CD8-positive, alpha-beta memory T cell (primary cell): ENCODE measurements at regions not wholly inside any gene's neighbourhood (a gene's known extent, or its start where the extent isn't known, plus 50 kb on each side); places are given as distances from the start of the nearest gene placed in this dataset.

Source experiments
- CTCF ChIA-PET: fragments of 350-600 bp; sonication (Branson Sonifier 250); formaldehyde crosslinking; loops from one replicate; lab custom pipeline; 2021; ENCODE audit warnings: antibody characterized with exemption; lab: Charles Lee
- POLR2A ChIA-PET: fragments of 350-600 bp; sonication (Branson Sonifier 250); formaldehyde crosslinking; loops from one replicate; lab custom pipeline; 2021; ENCODE audit warnings: antibody characterized with exemption; lab: Charles Lee
- DNase-seq, 5 donors: peaks; one replicate each; pipeline versions ENCODE4 v3.0.0 to v3.0.0-alpha.2; 2020 to 2022; ENCODE audit warnings: mixed read lengths in 1 of 5
- H3K27ac ChIP-seq: one replicate; pipeline ENCODE4 v1.7.0; 2013; ENCODE audit warnings: low read depth, mild to moderate bottlenecking, low read length, moderate library complexity
- H3K27me3 ChIP-seq: 2 replicates; pipeline ENCODE4 v1.7.0; 2013; ENCODE audit warnings: low read length, mild to moderate bottlenecking; ENCODE audit not compliant: insufficient read depth, poor library complexity, severe bottlenecking
- H3K36me3 ChIP-seq: 2 replicates; pipeline ENCODE4 v1.7.0; 2013; ENCODE audit warnings: mild to moderate bottlenecking, low read length, moderate library complexity; ENCODE audit not compliant: insufficient read depth
- H3K4me1 ChIP-seq: 2 replicates; pipeline ENCODE4 v1.7.0; 2013; ENCODE audit warnings: mild to moderate bottlenecking, low read length, moderate library complexity; ENCODE audit not compliant: insufficient read depth
- H3K4me3 ChIP-seq: 2 replicates; pipeline ENCODE4 v1.7.0; 2013; ENCODE audit warnings: mild to moderate bottlenecking, low read length
- H3K9me3 ChIP-seq: 2 replicates; pipeline ENCODE4 v1.7.0; 2013; ENCODE audit warnings: mild to moderate bottlenecking, low read length
- H3K27ac Mint-ChIP-seq, 8 donors: one replicate each; pipeline ENCODE4 v1.8.0; 2020 to 2021; ENCODE audit warnings: mixed read lengths in 8 of 8, mild to moderate bottlenecking in 6 of 8, inconsistent platforms in 3 of 8, moderate library complexity in 3 of 8
- H3K27me3 Mint-ChIP-seq, 2 donors: one replicate each; pipeline ENCODE4 v1.8.0; 2020 to 2021; ENCODE audit warnings: mixed read lengths in 2 of 2, mild to moderate bottlenecking in 1 of 2, moderate library complexity in 1 of 2
- H3K36me3 Mint-ChIP-seq, 3 donors: one replicate each; pipeline ENCODE4 v1.8.0; 2020 to 2021; ENCODE audit warnings: mixed read lengths in 3 of 3, inconsistent platforms in 1 of 3, mild to moderate bottlenecking in 1 of 3
- H3K4me1 Mint-ChIP-seq, 3 donors: one replicate each; pipeline ENCODE4 v1.8.0; 2020 to 2021; ENCODE audit warnings: mixed read lengths in 3 of 3, inconsistent platforms in 1 of 3, mild to moderate bottlenecking in 1 of 3
- H3K4me3 Mint-ChIP-seq, 7 donors: one replicate each; pipeline ENCODE4 v1.8.0; 2020 to 2021; ENCODE audit warnings: mixed read lengths in 7 of 7, mild to moderate bottlenecking in 6 of 7, moderate library complexity in 4 of 7, inconsistent platforms in 2 of 7
- H3K9me3 Mint-ChIP-seq, 5 donors: one replicate each; pipeline ENCODE4 v1.8.0; 2020 to 2022; ENCODE audit warnings: mixed read lengths in 5 of 5, mild to moderate bottlenecking in 3 of 5, moderate library complexity in 2 of 5, inconsistent platforms in 1 of 5

- ChIA-PET CTCF (no interaction called here), POLR2A (no interaction called here)
Measured at GRCh38 chr17:72452286-72453173, 331.7 kb downstream of the SOX9 start.

GRCh38 chr17:72454342-72454741 is 333.5 kb downstream of the SOX9 start:
- ChIA-PET CTCF (no interaction called here), POLR2A (no interaction called here)
- Mint-ChIP-seq H3K4me3 (no peak overlapping the region), H3K9me3 (peaks cover 0 to 3% (median 0%) of the 10 kb centered on the region in 5 donors), H3K27ac (peak overlapping the region in 1 of 8 donors; percentile 29), H3K27me3 (peaks cover 0 to 1% of the 10 kb centered on the region in 2 donors), H3K4me1 (no peaks in the 10 kb centered on the region), H3K36me3 (no peaks in the 10 kb centered on the region)
- no peaks in the 10 kb centered on the region for H3K27me3 ChIP-seq
- no peak overlapping the region for H3K27ac ChIP-seq
- H3K4me3 ChIP-seq = no peak overlapping the region
- H3K9me3 ChIP-seq = no peaks in the 10 kb centered on the region
- DNase-seq = no peak
- H3K36me3 ChIP-seq = no peaks in the 10 kb centered on the region
- H3K4me1 ChIP-seq = no peaks in the 10 kb centered on the region

More at GRCh38 chr17:72452286-72453173, 331.7 kb downstream of the SOX9 start:
- Mint-ChIP-seq H3K9me3 (peaks cover 0 to 3% (median 0%) of the 10 kb centered on the region in 5 donors), H3K36me3 (no peaks in the 10 kb centered on the region), H3K27ac (no peak overlapping the region), H3K4me3 (no peak overlapping the region), H3K4me1 (no peaks in the 10 kb centered on the region), H3K27me3 (peaks cover 0 to 1% of the 10 kb centered on the region in 2 donors)
- H3K27ac ChIP-seq = no peak overlapping the region
- no peak overlapping the region for H3K4me3 ChIP-seq
- H3K36me3 ChIP-seq = no peaks in the 10 kb centered on the region
- DNase-seq = no peak
- no peaks in the 10 kb centered on the region for H3K9me3 ChIP-seq
- H3K4me1 ChIP-seq = no peaks in the 10 kb centered on the region
- no peaks in the 10 kb centered on the region for H3K27me3 ChIP-seq

GRCh38 chr17:72455562-72455961 is 334.7 kb downstream of the SOX9 start:
- CTCF ChIA-PET = no interaction called here
- Mint-ChIP-seq H3K9me3 (peaks cover 0 to 3% (median 0%) of the 10 kb centered on the region in 5 donors), H3K27me3 (peaks cover 0 to 1% of the 10 kb centered on the region in 2 donors)

GRCh38 chr17:72456075-72456474 is 335.3 kb downstream of the SOX9 start:
- Histone ChIP-seq H3K27ac (no peak overlapping the region), H3K4me3 (no peak overlapping the region), H3K9me3 (no peaks in the 10 kb centered on the region), H3K27me3 (no peaks in the 10 kb centered on the region), H3K4me1 (no peaks in the 10 kb centered on the region), H3K36me3 (no peaks in the 10 kb centered on the region)
- POLR2A ChIA-PET = no interaction called here
- H3K4me1 Mint-ChIP-seq = no peaks in the 10 kb centered on the region
- H3K27ac Mint-ChIP-seq = no peak overlapping the region
- DNase-seq = no peak
- CTCF ChIA-PET = no interaction called here
- no peak overlapping the region for H3K4me3 Mint-ChIP-seq
- no peaks in the 10 kb centered on the region for H3K36me3 Mint-ChIP-seq
- H3K27me3 Mint-ChIP-seq = no peaks in the 10 kb centered on the region
- H3K9me3 Mint-ChIP-seq = peaks cover 0 to 3% (median 0%) of the 10 kb centered on the region in 5 donors

More at GRCh38 chr17:72455562-72455961, 334.7 kb downstream of the SOX9 start:
- Mint-ChIP-seq H3K27ac (no peak overlapping the region), H3K36me3 (no peaks in the 10 kb centered on the region), H3K4me3 (no peak overlapping the region), H3K4me1 (no peaks in the 10 kb centered on the region)
- no peaks in the 10 kb centered on the region for H3K36me3 ChIP-seq
- H3K27ac ChIP-seq = no peak overlapping the region
- no peaks in the 10 kb centered on the region for H3K9me3 ChIP-seq
- no peaks in the 10 kb centered on the region for H3K27me3 ChIP-seq
- no peak for DNase-seq
- no peak overlapping the region for H3K4me3 ChIP-seq
- POLR2A ChIA-PET = no interaction called here
- no peaks in the 10 kb centered on the region for H3K4me1 ChIP-seq

- Histone ChIP-seq H3K9me3 (no peaks in the 10 kb centered on the region), H3K27ac (no peak overlapping the region), H3K27me3 (no peaks in the 10 kb centered on the region), H3K4me1 (no peaks in the 10 kb centered on the region), H3K36me3 (no peaks in the 10 kb centered on the region), H3K4me3 (no peak overlapping the region)
- H3K4me1 Mint-ChIP-seq = no peaks in the 10 kb centered on the region
- H3K36me3 Mint-ChIP-seq = no peaks in the 10 kb centered on the region
- peaks cover 0 to 2% of the 10 kb centered on the region in 2 donors for H3K27me3 Mint-ChIP-seq
- CTCF ChIA-PET = no interaction called here
- no peak overlapping the region for H3K4me3 Mint-ChIP-seq
- H3K9me3 Mint-ChIP-seq = peaks cover 0 to 3% (median 0%) of the 10 kb centered on the region in 5 donors
- no peak for DNase-seq
- no peak overlapping the region for H3K27ac Mint-ChIP-seq
- POLR2A ChIA-PET = no interaction called here
Measured at GRCh38 chr17:72457712-72458111, 336.9 kb downstream of the SOX9 start.

GRCh38 chr17:72458301-72458700 is 337.5 kb downstream of the SOX9 start:
- Mint-ChIP-seq H3K4me3 (no peak overlapping the region), H3K27me3 (peaks cover 0 to 5% of the 10 kb centered on the region in 2 donors), H3K4me1 (no peaks in the 10 kb centered on the region), H3K36me3 (no peaks in the 10 kb centered on the region), H3K9me3 (peaks cover 0 to 3% (median 0%) of the 10 kb centered on the region in 5 donors), H3K27ac (no peak overlapping the region)
- no peak for DNase-seq
- CTCF ChIA-PET = no interaction called here
- no peak overlapping the region for H3K4me3 ChIP-seq
- H3K4me1 ChIP-seq = no peaks in the 10 kb centered on the region
- no peaks in the 10 kb centered on the region for H3K36me3 ChIP-seq
- H3K27ac ChIP-seq = no peak overlapping the region
- H3K9me3 ChIP-seq = no peaks in the 10 kb centered on the region
- no peaks in the 10 kb centered on the region for H3K27me3 ChIP-seq
- POLR2A ChIA-PET = no interaction called here

- Mint-ChIP-seq H3K4me3 (no peak overlapping the region), H3K36me3 (no peaks in the 10 kb centered on the region), H3K9me3 (no peaks in the 10 kb centered on the region), H3K27ac (no peak overlapping the region), H3K4me1 (no peaks in the 10 kb centered on the region), H3K27me3 (peaks cover 0 to 9% of the 10 kb centered on the region in 2 donors)
- Histone ChIP-seq H3K27me3 (no peaks in the 10 kb centered on the region), H3K36me3 (no peaks in the 10 kb centered on the region), H3K9me3 (no peaks in the 10 kb centered on the region), H3K27ac (no peak overlapping the region), H3K4me3 (no peak overlapping the region), H3K4me1 (no peaks in the 10 kb centered on the region)
- ChIA-PET POLR2A (no interaction called here), CTCF (interaction anchor here (0.6 kb wide), 1 partner anchor 1455 kb away, joined by 3 read pairs; no protein-coding TSS in a partner anchor)
- no peak for DNase-seq
Measured at GRCh38 chr17:72460711-72461110, 339.9 kb downstream of the SOX9 start.

GRCh38 chr17:72461757-72462156 is 340.9 kb downstream of the SOX9 start:
- H3K36me3 Mint-ChIP-seq = no peaks in the 10 kb centered on the region
- H3K27me3 ChIP-seq = no peaks in the 10 kb centered on the region
- no peaks in the 10 kb centered on the region for H3K4me1 Mint-ChIP-seq
- H3K27me3 Mint-ChIP-seq = peaks cover 0 to 9% of the 10 kb centered on the region in 2 donors
- H3K4me1 ChIP-seq = no peaks in the 10 kb centered on the region
- no peaks in the 10 kb centered on the region for H3K9me3 Mint-ChIP-seq
- no peak overlapping the region for H3K4me3 ChIP-seq
- DNase-seq = no peak
- CTCF ChIA-PET = no interaction called here
- H3K9me3 ChIP-seq = no peaks in the 10 kb centered on the region
- no peak overlapping the region for H3K27ac Mint-ChIP-seq
- POLR2A ChIA-PET = no interaction called here
- H3K4me3 Mint-ChIP-seq = no peak overlapping the region
- H3K36me3 ChIP-seq = no peaks in the 10 kb centered on the region
- no peak overlapping the region for H3K27ac ChIP-seq
